Neural cell (in vitro differentiated cells): ENCODE measurements at regions not wholly inside any gene's neighbourhood (a gene's known extent, or its start where the extent isn't known, plus 50 kb on each side); places are given as distances from the start of the nearest gene placed in this dataset.

ENCODE experiments used
- H2AFZ ChIP-seq: fragments of 200-600, 300-800 bp; sonication (generic), shearing (Covaris generic); 2 replicates; pipeline ENCODE4 v1.6.0; 2014; ENCODE audit warnings: low read depth, mild to moderate bottlenecking, antibody characterized with exemption, low read length, moderate library complexity
- H3F3A ChIP-seq: fragments of 200-600 bp; shearing (Covaris generic); 2 replicates; pipeline ENCODE4 v1.6.1; 2016; ENCODE audit warnings: mild to moderate bottlenecking, moderate library complexity, mixed read lengths, antibody characterized with exemption, low read length; ENCODE audit not compliant: insufficient read depth, poor library complexity, severe bottlenecking
- H3K27ac ChIP-seq: fragments of 200-600, 300-800 bp; sonication (generic), shearing (Covaris generic); 2 replicates; pipeline ENCODE4 v1.5.1; 2014; ENCODE audit warnings: mild to moderate bottlenecking, low read length, moderate library complexity
- H3K27me3 ChIP-seq: fragments of 300-800, 200-600 bp; sonication (generic), shearing (Covaris generic); 2 replicates; pipeline ENCODE4 v1.6.0; 2014; ENCODE audit warnings: mild to moderate bottlenecking, low read depth, low read length, moderate library complexity; ENCODE audit not compliant: insufficient read depth
- H3K36me3 ChIP-seq: fragments of 300-800, 200-600 bp; sonication (generic), shearing (Covaris generic); 2 replicates; pipeline ENCODE4 v1.5.1; 2014; ENCODE audit warnings: mild to moderate bottlenecking, antibody characterized with exemption, low read length, moderate library complexity; ENCODE audit not compliant: insufficient read depth
- H3K4me2 ChIP-seq: fragments of 300-800, 200-600 bp; sonication (generic), shearing (Covaris generic); 2 replicates; pipeline ENCODE4 v1.6.0; 2014; ENCODE audit warnings: mild to moderate bottlenecking, low read length
- H3K4me3 ChIP-seq: fragments of 300-800, 200-600 bp; sonication (generic), shearing (Covaris generic); 2 replicates; pipeline ENCODE4 v1.5.1; 2014; ENCODE audit warnings: mild to moderate bottlenecking, low read length, moderate library complexity
- H3K79me2 ChIP-seq: fragments of 200-600 bp; shearing (Covaris generic); replicated peaks from 2 replicates; pipeline ENCODE4 v1.6.0; 2014; ENCODE audit warnings: mild to moderate bottlenecking, low read length, moderate library complexity; ENCODE audit not compliant: insufficient read depth
- H3K9ac ChIP-seq: fragments of 300-800, 200-600 bp; sonication (generic), shearing (Covaris generic); 2 replicates; pipeline ENCODE4 v1.6.1; 2016; ENCODE audit warnings: mild to moderate bottlenecking, low read length, mixed read lengths
- H3K9me2 ChIP-seq: fragments of 200-600 bp; shearing (Covaris generic); 2 replicates; pipeline ENCODE4 v1.6.1; 2016; ENCODE audit warnings: mild to moderate bottlenecking, low read length, mixed read lengths; ENCODE audit not compliant: insufficient read depth
- H3K9me3 ChIP-seq: fragments of 200-600, 300-800 bp; sonication (generic), shearing (Covaris generic); 2 replicates; pipeline ENCODE4 v1.6.1; 2016; ENCODE audit warnings: mild to moderate bottlenecking, mixed run types, low read length, moderate library complexity, mixed read lengths
- H4K20me1 ChIP-seq: fragments of 200-600 bp; shearing (Covaris generic); 2 replicates; pipeline ENCODE4 v1.6.1; 2016; ENCODE audit warnings: mild to moderate bottlenecking, mixed run types; ENCODE audit not compliant: insufficient read depth
- CTCF ChIP-seq: fragments of 450-650 bp; IDR thresholded peaks from 2 replicates; pipeline ENCODE4 v1.5.1; 2014; ENCODE audit warnings: antibody characterized with exemption, mild to moderate bottlenecking, moderate library complexity; ENCODE audit not compliant: poor library complexity, severe bottlenecking
- EP300 ChIP-seq: fragments of 450-650 bp; conservative IDR thresholded peaks from 2 replicates; pipeline ENCODE4 v1.6.1; 2014; ENCODE audit warnings: antibody characterized with exemption, mild to moderate bottlenecking, moderate library complexity; ENCODE audit not compliant: poor library complexity, severe bottlenecking
- EZH2 ChIP-seq: fragments of 200-600, 300-800 bp; shearing (Covaris generic), sonication (generic); IDR thresholded peaks from 2 replicates; pipeline ENCODE4 v1.6.1; 2014; ENCODE audit warnings: antibody characterized with exemption, low read length, borderline replicate concordance, mild to moderate bottlenecking; ENCODE audit not compliant: insufficient read depth, poor library complexity, severe bottlenecking
- MXI1 ChIP-seq: fragments of 450-650 bp; conservative IDR thresholded peaks from 2 replicates; pipeline ENCODE4 v1.6.1; 2014; ENCODE audit warnings: antibody characterized with exemption, mild to moderate bottlenecking; ENCODE audit not compliant: poor library complexity, severe bottlenecking
- POLR2AphosphoS5 ChIP-seq: IDR thresholded peaks from 2 replicates; pipeline ENCODE4 v1.6.1; 2012
- RAD21 ChIP-seq: fragments of 450-650 bp; conservative IDR thresholded peaks from 2 replicates; pipeline ENCODE4 v1.6.1; 2014; ENCODE audit warnings: antibody characterized with exemption, mild to moderate bottlenecking, moderate library complexity
- REST ChIP-seq: IDR thresholded peaks from 2 replicates; pipeline ENCODE4 v1.6.1; 2012; ENCODE audit warnings: borderline replicate concordance
- SMC3 ChIP-seq: fragments of 450-650 bp; conservative IDR thresholded peaks from 2 replicates; pipeline ENCODE4 v1.6.1; 2014; ENCODE audit warnings: antibody characterized with exemption, mild to moderate bottlenecking, moderate library complexity; ENCODE audit not compliant: poor library complexity
- TAF1 ChIP-seq: IDR thresholded peaks from 2 replicates; pipeline ENCODE4 v1.6.1; 2012; ENCODE audit warnings: low read depth

GRCh38 chr1:191457889-191458288 is 700.4 kb upstream of the RGS18 start:
- Histone ChIP-seq H3K36me3 (no peaks in the 10 kb centered on the region), H4K20me1 (no peaks in the 10 kb centered on the region), H3K9me2 (no peaks in the 10 kb centered on the region), H3K9ac (no peak overlapping the region), H3F3A (no peaks in the 10 kb centered on the region), H3K79me2 (no peaks in the 10 kb centered on the region), H3K4me3 (no peak overlapping the region), H3K4me2 (no peak overlapping the region), H3K9me3 (no peaks in the 10 kb centered on the region), H3K27ac (no peak overlapping the region), H2AFZ (no peak overlapping the region), H3K27me3 (no peaks in the 10 kb centered on the region)
- TF ChIP-seq EP300 (no peak), POLR2AphosphoS5 (no peak), RAD21 (no peak), SMC3 (no peak), MXI1 (no peak), REST (no peak), CTCF (no peak), EZH2 (no peak), TAF1 (no peak)

- no peak overlapping the region for H2AFZ ChIP-seq
- TF ChIP-seq MXI1 (no peak), EZH2 (no peak), CTCF (no peak), POLR2AphosphoS5 (no peak), SMC3 (no peak), RAD21 (no peak), REST (no peak), EP300 (no peak), TAF1 (no peak)
- no peaks in the 10 kb centered on the region for H3K27me3 ChIP-seq
- H3F3A ChIP-seq, result no peaks in the 10 kb centered on the region
- H3K4me3 ChIP-seq, result no peak overlapping the region
- H3K9ac ChIP-seq, result no peak overlapping the region
- H4K20me1 ChIP-seq, result no peaks in the 10 kb centered on the region
- no peaks in the 10 kb centered on the region for H3K9me2 ChIP-seq
- H3K4me2 ChIP-seq, result no peak overlapping the region
- no peaks in the 10 kb centered on the region for H3K9me3 ChIP-seq
- H3K79me2 ChIP-seq, result no peaks in the 10 kb centered on the region
- no peaks in the 10 kb centered on the region for H3K36me3 ChIP-seq
- H3K27ac ChIP-seq, result no peak overlapping the region
Measured at GRCh38 chr1:191460234-191460633, 698.0 kb upstream of the RGS18 start.
